ENCODE measurements at regions not wholly inside any gene's neighbourhood (a gene's known extent, or its start where the extent isn't known, plus 50 kb on each side); places are given as distances from the start of the nearest gene placed in this dataset.

DNA sequence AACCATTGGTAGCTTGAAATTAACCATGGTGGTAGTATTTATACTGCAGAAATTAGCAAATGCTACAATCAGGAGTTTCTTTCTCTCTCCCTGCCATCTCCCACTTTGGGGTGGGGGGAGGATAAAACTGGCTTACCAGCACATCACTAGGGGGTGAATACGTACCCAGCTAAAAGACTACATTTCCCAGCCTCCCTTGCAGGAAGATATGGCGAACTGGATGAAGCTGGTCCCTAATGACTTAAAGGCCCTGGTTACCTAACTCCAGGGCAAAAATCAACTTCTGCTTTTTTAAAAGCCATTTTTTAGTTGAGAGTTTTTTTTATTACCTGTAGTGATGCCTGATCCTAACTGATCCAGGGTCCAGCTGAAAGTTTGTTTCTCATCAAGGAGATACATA lies 70.3 kb upstream of the RAB12 start:
- TF ChIP-seq, protein P1, sequence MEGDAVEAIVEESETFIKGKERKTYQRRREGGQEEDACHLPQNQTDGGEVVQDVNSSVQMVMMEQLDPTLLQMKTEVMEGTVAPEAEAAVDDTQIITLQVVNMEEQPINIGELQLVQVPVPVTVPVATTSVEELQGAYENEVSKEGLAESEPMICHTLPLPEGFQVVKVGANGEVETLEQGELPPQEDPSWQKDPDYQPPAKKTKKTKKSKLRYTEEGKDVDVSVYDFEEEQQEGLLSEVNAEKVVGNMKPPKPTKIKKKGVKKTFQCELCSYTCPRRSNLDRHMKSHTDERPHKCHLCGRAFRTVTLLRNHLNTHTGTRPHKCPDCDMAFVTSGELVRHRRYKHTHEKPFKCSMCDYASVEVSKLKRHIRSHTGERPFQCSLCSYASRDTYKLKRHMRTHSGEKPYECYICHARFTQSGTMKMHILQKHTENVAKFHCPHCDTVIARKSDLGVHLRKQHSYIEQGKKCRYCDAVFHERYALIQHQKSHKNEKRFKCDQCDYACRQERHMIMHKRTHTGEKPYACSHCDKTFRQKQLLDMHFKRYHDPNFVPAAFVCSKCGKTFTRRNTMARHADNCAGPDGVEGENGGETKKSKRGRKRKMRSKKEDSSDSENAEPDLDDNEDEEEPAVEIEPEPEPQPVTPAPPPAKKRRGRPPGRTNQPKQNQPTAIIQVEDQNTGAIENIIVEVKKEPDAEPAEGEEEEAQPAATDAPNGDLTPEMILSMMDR (IDR thresholded peaks at IDR 0.05) = no peak
- no peak overlapping the region for H3K4me3 ChIP-seq
- 91 to 96% (median 92%) methylated on average over 2 of the region's 2 CpGs for WGBS, 3 donors
- no peak for DNase-seq
- no peaks in the 10 kb centered on the region for H3K36me3 ChIP-seq (ENCODE audit: insufficient read depth in 1 of 2, low read depth in 1 of 2)
- no peaks in the 10 kb centered on the region for H3K9me3 ChIP-seq
- no peaks in the 10 kb centered on the region for H3K27me3 ChIP-seq (ENCODE audit: insufficient read depth in 3 of 3, low read length in 2 of 3)
- ATAC-seq = no peak
- intact Hi-C loops (cut with DNase I) = no loop called here
- no peaks in the 10 kb centered on the region for H3K4me1 ChIP-seq
- no peak overlapping the region for H3K27ac ChIP-seq

DNA sequence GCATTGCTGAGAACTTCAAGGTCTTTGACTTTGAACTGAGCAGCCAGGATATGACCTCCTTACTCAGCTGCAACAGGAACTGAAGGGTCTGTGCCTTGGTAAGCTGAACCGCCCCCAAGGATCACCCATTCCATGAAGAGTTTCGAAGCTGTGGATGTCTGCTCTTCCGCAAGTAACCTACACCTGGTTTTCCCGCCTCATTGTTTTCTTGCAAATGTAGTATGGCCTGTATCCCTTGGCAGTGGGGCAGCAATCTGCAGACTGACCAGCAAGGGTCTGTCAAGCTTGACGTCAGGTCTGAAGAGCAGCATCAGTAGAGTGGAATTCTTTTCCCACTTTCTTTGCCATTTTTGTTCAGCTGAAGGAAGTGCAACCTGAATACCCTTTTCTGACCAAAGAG lies 62.6 kb upstream of the RAB12 start:
- DNase-seq = no peak
- H3K27me3 ChIP-seq (ENCODE audit: insufficient read depth in 3 of 3, low read length in 2 of 3) = no peaks in the 10 kb centered on the region
- TF ChIP-seq, protein P1 (IDR thresholded peaks at IDR 0.05) = no peak
- ATAC-seq = no peak
- H3K9me3 ChIP-seq = no peaks in the 10 kb centered on the region
- no peak overlapping the region for H3K27ac ChIP-seq
- H3K36me3 ChIP-seq (ENCODE audit: insufficient read depth in 1 of 2, low read depth in 1 of 2) = no peaks in the 10 kb centered on the region
- no peaks in the 10 kb centered on the region for H3K4me1 ChIP-seq
- WGBS, 3 donors = 93 to 97% (median 95%) methylated on average over 5 of the region's 5 CpGs
- intact Hi-C loops (cut with DNase I) = no loop called here
- H3K4me3 ChIP-seq = no peak overlapping the region

DNA sequence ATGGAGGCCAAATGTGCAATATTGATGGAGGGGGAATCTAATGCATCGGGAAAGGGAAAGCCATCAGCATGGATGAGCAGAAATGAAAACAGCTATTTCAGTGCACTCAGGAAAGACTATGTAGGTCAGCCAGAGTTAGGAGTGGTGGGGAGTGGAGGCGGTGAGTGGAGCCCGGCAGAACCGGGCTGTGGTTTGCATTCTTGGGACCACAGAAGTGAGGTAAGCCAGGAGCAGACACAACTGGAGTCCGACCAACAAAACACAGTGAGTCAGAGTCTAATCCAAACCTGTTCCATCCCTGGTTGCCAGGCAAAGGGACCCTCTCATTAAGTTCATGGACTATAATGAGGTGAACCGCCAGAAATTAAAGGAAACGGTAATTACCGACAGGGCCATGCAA lies 61.1 kb upstream of the RAB12 start:
- H3K27ac ChIP-seq = no peak overlapping the region
- WGBS, 3 donors = 78 to 85% (median 80%) methylated on average over 8 of the region's 8 CpGs
- TF ChIP-seq, protein P1 (IDR thresholded peaks at IDR 0.05) = no peak
- H3K27me3 ChIP-seq (ENCODE audit: insufficient read depth in 3 of 3, low read length in 2 of 3) = no peaks in the 10 kb centered on the region
- DNase-seq (no peak), ATAC-seq (peak in 1 of 4 donors; percentile 30)
- H3K9me3 ChIP-seq = no peaks in the 10 kb centered on the region
- no peaks in the 10 kb centered on the region for H3K4me1 ChIP-seq
- no peaks in the 10 kb centered on the region for H3K36me3 ChIP-seq (ENCODE audit: insufficient read depth in 1 of 2, low read depth in 1 of 2)
- no peak overlapping the region for H3K4me3 ChIP-seq
- intact Hi-C loops (cut with DNase I) = no loop called here

DNA sequence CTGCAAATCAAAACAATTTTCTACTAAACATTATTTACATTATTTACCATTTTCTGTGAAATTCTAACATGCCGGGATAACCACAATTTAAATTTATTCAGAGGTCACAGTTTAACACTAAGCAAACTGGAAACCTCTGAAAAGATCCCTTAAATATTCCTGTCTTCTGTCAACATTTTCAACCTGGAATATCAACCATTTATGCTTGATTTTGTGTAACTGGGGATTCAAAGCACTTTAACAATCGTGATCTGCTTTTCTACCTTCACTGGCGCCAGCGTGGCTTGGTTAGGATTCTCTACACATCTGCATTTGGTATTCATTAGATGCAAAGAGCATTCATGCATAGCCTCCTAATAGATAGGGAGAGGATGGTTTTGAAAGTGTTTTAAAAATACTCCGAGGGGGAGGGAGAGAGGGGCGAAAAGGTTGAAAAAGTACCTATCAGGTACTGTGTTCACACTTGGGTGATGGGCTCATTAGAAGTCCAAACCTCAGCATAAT lies 59.9 kb upstream of the RAB12 start:
- WGBS, 3 donors = 86 to 87% (median 87%) methylated on average over 6 of the region's 6 CpGs
- DNase-seq (no peak), ATAC-seq (no peak)
- Histone ChIP-seq H3K4me1 (no peaks in the 10 kb centered on the region), H3K27ac (no peak overlapping the region), H3K27me3 (ENCODE audit: insufficient read depth in 3 of 3, low read length in 2 of 3) (no peaks in the 10 kb centered on the region), H3K9me3 (no peaks in the 10 kb centered on the region), H3K36me3 (ENCODE audit: insufficient read depth in 1 of 2, low read depth in 1 of 2) (no peaks in the 10 kb centered on the region), H3K4me3 (no peak overlapping the region)
- TF ChIP-seq, protein P1 (IDR thresholded peaks at IDR 0.05) = no peak
- intact Hi-C loops (cut with DNase I) = no loop called here

DNA sequence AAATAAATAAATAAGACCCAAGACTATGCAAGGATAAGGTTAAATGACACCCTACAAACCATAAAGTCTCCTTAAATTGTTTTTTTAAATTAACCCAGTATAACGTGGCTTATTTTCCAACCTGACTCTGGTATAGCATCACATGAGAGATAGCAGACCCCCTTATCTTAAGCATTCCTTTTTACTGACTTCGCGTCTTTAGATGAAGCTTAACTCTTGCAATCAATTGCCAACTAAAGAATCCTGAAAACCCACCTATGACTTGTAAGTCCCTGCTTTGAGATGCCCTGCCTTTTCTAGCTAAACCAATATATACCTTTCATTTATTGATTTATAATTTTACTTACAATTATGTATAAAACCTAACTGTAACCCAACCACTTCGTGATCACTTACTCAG lies 57.1 kb upstream of the RAB12 start:
- no peaks in the 10 kb centered on the region for H3K27me3 ChIP-seq (ENCODE audit: insufficient read depth in 3 of 3, low read length in 2 of 3)
- TF ChIP-seq, protein P1 (IDR thresholded peaks at IDR 0.05) = no peak
- no peaks in the 10 kb centered on the region for H3K9me3 ChIP-seq
- WGBS, 3 donors = 84 to 92% (median 87%) methylated on average over 4 of the region's 4 CpGs
- H3K27ac ChIP-seq = no peak overlapping the region
- H3K4me3 ChIP-seq = no peak overlapping the region
- no peaks in the 10 kb centered on the region for H3K4me1 ChIP-seq
- no peak for DNase-seq
- intact Hi-C loops (cut with DNase I) = no loop called here
- H3K36me3 ChIP-seq (ENCODE audit: insufficient read depth in 1 of 2, low read depth in 1 of 2) = no peaks in the 10 kb centered on the region
- ATAC-seq = no peak

Measured in psoas muscle (tissue), 7 donors.